ENCODE measurements at regions not wholly inside any gene's neighbourhood (a gene's known extent, or its start where the extent isn't known, plus 50 kb on each side); places are given as distances from the start of the nearest gene placed in this dataset.
"Not testable (repeated sequence)": the region's sequence is repeated elsewhere in the genome, so short reads cannot be mapped to it uniquely, and the experiment has no call there.

- in situ Hi-C loops (cut with HindIII; ENCODE audit: extremely low pct_ligation_motif_present, low pct_unique_long_range_greater_than_20kb); POLR2A ChIA-PET; H3K9ac ChIP-seq (ENCODE audit: insufficient read depth, low read depth, low read length); H3K4me2 ChIP-seq (ENCODE audit: low read depth, low read length); H3K4me3 ChIP-seq (replicated peaks in 1 of 3; ENCODE audit: insufficient read depth in 1 of 3, low read depth in 2 of 3, low read length in 3 of 3); CTCF ChIA-PET (ENCODE audit: low intra/inter-chr PET ratio, low total read pairs); DNase-seq (ENCODE audit: low spot score); BruUV-seq (replicated peaks); H3K4me1 ChIP-seq (ENCODE audit: insufficient read depth, low read length); FAIRE-seq; H3K36me3 ChIP-seq (replicated peaks in 1 of 2; ENCODE audit: control insufficient read depth in 1 of 2, insufficient read depth in 2 of 2, low read length in 2 of 2); H4K20me1 ChIP-seq (ENCODE audit: insufficient read depth, low read length); H3K27ac ChIP-seq (ENCODE audit: extremely low read length, insufficient read depth, low read length); H3K9me3 ChIP-seq (ENCODE audit: low read length); H2AFZ ChIP-seq (ENCODE audit: low read length); H3K79me2 ChIP-seq (ENCODE audit: insufficient read depth, low read length); H3K27me3 ChIP-seq (ENCODE audit: control insufficient read depth in 1 of 2, insufficient read depth in 2 of 2, low read length in 2 of 2); intact Hi-C loops (cut with micrococcal nuclease; ENCODE audit: unreplicated experiment); ATAC-seq: not testable (repeated sequence)
- 0% methylated on average over 4 of the region's 4 CpGs for WGBS (ENCODE audit: low lambda C conversion rate)
Measured at GRCh38 chr2:192660555-192660954, 465.8 kb upstream of the TMEFF2 start.

- ChIA-PET POLR2A (no interaction called here), CTCF (ENCODE audit: low intra/inter-chr PET ratio, low total read pairs) (no interaction called here)
- FAIRE-seq (no peak), DNase-seq (ENCODE audit: low spot score) (no peak), ATAC-seq (no peak)
- TF ChIP-seq DNMT1 (CRISPR knock-in tag; IDR thresholded peaks at IDR 0.05) (no peak), FOXA3 (CRISPR knock-in tag; IDR thresholded peaks at IDR 0.05) (no peak), ZSCAN12 (CRISPR knock-in tag; IDR thresholded peaks at IDR 0.05) (no peak), ZNF24 (IDR thresholded peaks at IDR 0.05) (no peak), SP1 (IDR thresholded peaks at IDR 0.05) (no peak), SP1 (CRISPR knock-in tag; IDR thresholded peaks at IDR 0.05) (no peak), ZNF674 (CRISPR knock-in tag; IDR thresholded peaks at IDR 0.05; ENCODE audit: low read depth) (no peak), REST (IDR thresholded peaks at IDR 0.05; ENCODE audit: borderline replicate concordance in 1 of 2, low read depth in 1 of 2, low read length in 2 of 2) (no peak), CHD2 (IDR thresholded peaks at IDR 0.05; ENCODE audit: low read depth, low read length) (no peak), ZBTB7A (CRISPR knock-in tag; IDR thresholded peaks at IDR 0.05) (no peak), HNF4G (IDR thresholded peaks at IDR 0.05; ENCODE audit: borderline replicate concordance, low read depth, low read length) (no peak), HNF4G (CRISPR knock-in tag; IDR thresholded peaks at IDR 0.05; ENCODE audit: borderline replicate concordance, low read depth) (no peak)
- TF ChIP-seq, protein P1, sequence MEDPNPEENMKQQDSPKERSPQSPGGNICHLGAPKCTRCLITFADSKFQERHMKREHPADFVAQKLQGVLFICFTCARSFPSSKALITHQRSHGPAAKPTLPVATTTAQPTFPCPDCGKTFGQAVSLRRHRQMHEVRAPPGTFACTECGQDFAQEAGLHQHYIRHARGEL (CRISPR knock-in tag; IDR thresholded peaks at IDR 0.05) = no peak
- in situ Hi-C loops (cut with HindIII; ENCODE audit: extremely low pct_ligation_motif_present, low pct_unique_long_range_greater_than_20kb) = no loop called here
- BruUV-seq (replicated peaks) = no TSS peak
- no peaks in the 10 kb centered on the region for H3K27me3 ChIP-seq (ENCODE audit: control insufficient read depth in 1 of 2, insufficient read depth in 2 of 2, low read length in 2 of 2)
- H3K4me3 ChIP-seq (replicated peaks in 1 of 3; ENCODE audit: insufficient read depth in 1 of 3, low read depth in 2 of 3, low read length in 3 of 3) = no peak overlapping the region
- no peaks in the 10 kb centered on the region for H3K9me3 ChIP-seq (ENCODE audit: low read length)
- H3K9ac ChIP-seq (ENCODE audit: insufficient read depth, low read depth, low read length) = no peak overlapping the region
- no peaks in the 10 kb centered on the region for H3K79me2 ChIP-seq (ENCODE audit: insufficient read depth, low read length)
- intact Hi-C loops (cut with micrococcal nuclease; ENCODE audit: unreplicated experiment) = no loop called here
- H3K36me3 ChIP-seq (replicated peaks in 1 of 2; ENCODE audit: control insufficient read depth in 1 of 2, insufficient read depth in 2 of 2, low read length in 2 of 2) = no peaks in the 10 kb centered on the region
- H3K27ac ChIP-seq (ENCODE audit: extremely low read length, insufficient read depth, low read length) = no peak overlapping the region
- H3K4me2 ChIP-seq (ENCODE audit: low read depth, low read length) = no peak overlapping the region
- no peak overlapping the region for H2AFZ ChIP-seq (ENCODE audit: low read length)
- no peaks in the 10 kb centered on the region for H3K4me1 ChIP-seq (ENCODE audit: insufficient read depth, low read length)
- no peaks in the 10 kb centered on the region for H4K20me1 ChIP-seq (ENCODE audit: insufficient read depth, low read length)
- 31% methylated on average over 3 of the region's 3 CpGs for WGBS (ENCODE audit: low lambda C conversion rate)
Measured at GRCh38 chr2:192657362-192657761, 462.6 kb upstream of the TMEFF2 start.
